ENCODE measurements at regions not wholly inside any gene's neighbourhood (a gene's known extent, or its start where the extent isn't known, plus 50 kb on each side); places are given as distances from the start of the nearest gene placed in this dataset.
A peak's percentile ranks its signal among the peaks of the same experiment; 100 is the strongest.

DNA sequence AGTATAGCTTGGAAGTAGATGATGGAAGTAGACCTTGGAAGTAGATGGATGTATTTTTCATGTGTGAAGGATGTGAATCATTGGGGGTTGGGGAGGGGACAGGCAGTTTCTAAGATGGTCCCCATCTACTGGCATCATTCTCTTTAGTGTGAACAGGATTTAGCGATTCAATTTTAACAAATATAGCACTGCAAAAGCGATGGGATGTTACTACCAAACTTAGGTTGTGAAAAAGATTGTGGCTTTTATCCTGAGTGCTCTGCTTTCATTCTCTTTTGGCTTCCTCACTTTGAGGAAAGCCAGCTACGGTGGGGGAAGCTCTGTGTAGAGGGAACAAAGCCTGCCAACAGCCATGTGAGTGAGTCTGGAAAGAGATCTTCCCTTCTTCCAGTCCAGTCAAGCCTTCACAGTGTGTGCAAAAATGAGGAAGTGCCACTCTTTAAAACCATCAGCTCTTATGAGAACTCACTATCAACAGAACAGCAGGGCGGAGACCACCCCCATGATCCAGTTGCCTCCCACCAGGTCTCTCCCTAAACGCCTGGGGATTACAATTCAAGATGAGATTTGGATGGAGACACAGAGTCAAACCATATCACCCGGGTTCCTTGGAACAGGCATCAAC, 441.4 kb downstream of the SH3GL2 start:
- no peak for ATAC-seq
- no peak for DNase-seq (ENCODE audit: low spot score)

GRCh38 chr9:18022642-18023041, 443.8 kb downstream of the SH3GL2 start:
- DNase-seq (ENCODE audit: low spot score) = no peak
- ATAC-seq = no peak

- ATAC-seq (no peak), DNase-seq (ENCODE audit: low spot score) (no peak)
Observed at GRCh38 chr9:18023332-18023731, 444.5 kb downstream of the SH3GL2 start.

GRCh38 chr9:18032636-18033035, 441.3 kb upstream of the ADAMTSL1 start:
- no peak for ATAC-seq
- no peak for DNase-seq (ENCODE audit: low spot score)

DNA sequence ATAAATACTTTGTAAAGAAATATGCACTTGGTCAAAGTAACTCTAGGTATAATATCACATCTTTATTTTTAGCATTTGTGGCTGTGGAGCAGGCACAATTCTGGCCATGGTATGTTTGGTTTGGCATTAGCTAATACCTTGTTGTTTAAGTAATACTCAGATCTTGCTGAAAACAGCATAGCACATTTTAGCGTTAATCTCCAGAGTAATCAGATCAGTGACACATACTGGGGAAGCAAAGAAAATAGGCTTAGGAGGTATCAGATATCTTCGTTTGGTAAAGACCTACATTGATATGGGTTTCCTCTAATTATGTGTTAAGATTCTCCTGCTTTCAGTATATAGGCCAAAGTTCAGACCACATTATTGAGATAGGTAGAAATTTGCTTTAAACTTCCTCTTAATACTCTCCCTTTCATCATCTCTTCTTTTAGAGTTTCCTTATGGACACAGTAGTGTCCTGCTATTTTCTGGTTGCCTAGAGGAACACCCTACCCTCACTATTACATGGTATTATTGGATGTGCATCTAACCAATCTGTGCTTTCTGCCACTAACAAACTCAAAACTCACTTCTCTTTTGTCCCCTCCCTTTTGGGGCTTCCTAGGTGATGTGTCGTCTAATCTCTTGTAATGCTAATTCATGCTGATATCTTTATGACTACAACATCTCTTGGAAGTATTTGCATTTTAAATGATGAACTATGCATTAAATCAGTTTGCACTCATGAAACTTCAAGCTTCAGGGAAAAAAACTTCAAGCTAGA, 437.3 kb upstream of the ADAMTSL1 start:
- DNase-seq (ENCODE audit: low spot score) = no peak
- no peak for ATAC-seq

- no peak for ATAC-seq
- no peak for DNase-seq (ENCODE audit: low spot score)
Observed at GRCh38 chr9:18037981-18038380, 436.0 kb upstream of the ADAMTSL1 start.

- no peak for ATAC-seq
- DNase-seq (ENCODE audit: low spot score) = no peak
Observed at GRCh38 chr9:18040327-18040726, 433.6 kb upstream of the ADAMTSL1 start.

GRCh38 chr9:18043978-18044377, 430.0 kb upstream of the ADAMTSL1 start:
- no peak for DNase-seq (ENCODE audit: low spot score)
- ATAC-seq = no peak

GRCh38 chr9:18045326-18045725, 428.6 kb upstream of the ADAMTSL1 start:
- ATAC-seq (no peak), DNase-seq (ENCODE audit: low spot score) (no peak)

DNA sequence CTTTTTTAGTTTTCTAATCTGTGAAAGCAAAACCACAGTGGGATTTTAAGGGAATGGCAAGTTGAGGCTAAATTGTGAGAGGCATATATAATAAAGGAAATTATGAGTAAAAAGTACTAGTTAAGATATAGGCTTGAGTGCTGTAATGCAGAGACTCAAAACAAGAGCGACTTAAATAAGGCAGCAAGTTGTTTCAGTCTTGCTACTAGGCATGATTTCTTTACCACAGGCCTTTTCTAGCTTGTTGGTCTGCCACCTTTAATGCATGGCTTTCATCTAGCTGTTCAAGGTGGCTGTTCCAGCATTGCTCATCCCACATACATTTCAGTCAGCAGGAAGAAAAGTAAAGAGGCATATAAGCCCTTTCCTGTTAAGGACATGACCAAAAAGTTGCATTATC, 427.9 kb upstream of the ADAMTSL1 start:
- DNase-seq (ENCODE audit: low spot score) (no peak), ATAC-seq (no peak)

- ATAC-seq (no peak), DNase-seq (ENCODE audit: low spot score) (no peak)
Observed at GRCh38 chr9:18051638-18052037, 422.3 kb upstream of the ADAMTSL1 start.

GRCh38 chr9:18052060-18052459, 421.9 kb upstream of the ADAMTSL1 start:
- ATAC-seq (no peak), DNase-seq (ENCODE audit: low spot score) (no peak)

DNA sequence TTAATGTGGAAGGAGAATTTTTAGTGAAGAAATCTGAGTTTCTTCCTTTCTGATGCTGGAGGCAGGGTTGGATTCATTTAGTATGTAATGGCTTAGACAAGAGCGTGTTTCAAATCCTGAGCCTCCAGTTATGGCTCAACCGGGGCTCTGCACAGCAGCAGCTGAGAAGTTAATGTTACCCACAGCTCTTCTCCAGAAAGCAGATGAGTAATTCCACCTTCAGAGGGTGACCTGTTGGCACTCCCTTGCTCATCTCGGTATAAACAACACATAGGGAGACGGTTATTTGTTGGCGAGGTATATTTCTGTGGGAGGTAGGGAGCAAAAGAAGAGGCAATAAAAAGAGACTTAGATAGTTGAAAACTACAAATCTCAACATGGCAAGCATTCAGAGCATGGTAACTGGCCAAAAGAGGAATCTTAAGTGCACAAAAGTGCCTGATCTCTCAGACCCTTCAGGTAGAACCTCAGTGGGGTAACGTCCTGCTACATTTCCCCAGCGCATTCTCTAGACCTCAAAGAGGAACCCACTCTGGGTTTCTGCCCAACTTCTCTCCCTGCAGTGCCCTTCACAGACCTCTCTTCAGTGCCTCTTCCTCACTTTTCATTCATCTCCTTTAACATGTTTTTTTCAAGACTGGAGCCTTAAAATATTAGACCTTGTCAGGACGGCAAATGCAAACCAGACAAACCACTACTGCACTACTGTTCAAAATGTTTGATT, 417.5 kb upstream of the ADAMTSL1 start:
- ATAC-seq (no peak), DNase-seq (ENCODE audit: low spot score) (no peak)

- no peak for DNase-seq (ENCODE audit: low spot score)
- ATAC-seq = no peak
Observed at GRCh38 chr9:18056993-18057369, 417.0 kb upstream of the ADAMTSL1 start.

DNA sequence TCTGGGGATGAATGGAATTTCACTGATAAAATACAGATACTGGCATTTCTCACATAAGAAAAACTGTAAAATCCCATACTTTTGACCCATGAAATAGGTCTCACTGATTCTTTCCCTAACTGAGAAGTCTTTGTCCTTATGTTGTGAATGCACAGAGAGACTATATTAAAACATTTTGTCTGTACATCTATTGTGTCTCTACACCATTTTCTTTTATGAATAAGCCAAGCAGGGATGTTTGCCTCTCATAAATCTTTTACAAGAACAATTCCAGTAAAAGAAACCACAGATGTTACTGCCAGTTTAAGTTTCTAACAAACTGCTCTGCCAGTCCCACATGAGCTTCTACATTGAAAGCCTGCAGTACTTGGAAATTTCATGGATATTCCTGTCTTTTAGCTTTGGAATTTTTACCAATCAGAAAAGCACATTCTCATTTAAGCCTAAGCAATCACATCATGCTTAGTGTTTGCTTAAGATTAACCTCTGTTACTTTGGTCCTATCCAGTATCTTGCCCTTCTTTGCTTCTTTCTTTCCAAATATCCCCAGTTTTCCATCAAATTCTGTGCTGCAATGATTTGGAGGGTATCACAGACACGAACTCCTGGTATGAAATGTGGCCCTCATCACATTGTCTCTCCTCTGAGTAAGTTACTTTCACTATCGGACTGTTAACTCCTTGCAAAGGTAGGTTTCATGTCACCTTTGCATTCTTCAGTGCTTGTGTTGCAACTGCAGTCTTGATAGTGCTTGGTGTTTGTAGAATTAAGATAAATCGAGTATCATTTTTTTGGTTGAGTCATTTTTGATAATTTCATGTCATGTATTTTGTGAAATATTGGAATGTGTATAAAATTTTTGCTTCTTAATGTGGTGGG, 415.1 kb upstream of the ADAMTSL1 start:
- DNase-seq (ENCODE audit: low spot score) = no peak
- ATAC-seq = no peak

GRCh38 chr9:18059447-18059846, 414.5 kb upstream of the ADAMTSL1 start:
- no peak for ATAC-seq
- no peak for DNase-seq (ENCODE audit: low spot score)

DNA sequence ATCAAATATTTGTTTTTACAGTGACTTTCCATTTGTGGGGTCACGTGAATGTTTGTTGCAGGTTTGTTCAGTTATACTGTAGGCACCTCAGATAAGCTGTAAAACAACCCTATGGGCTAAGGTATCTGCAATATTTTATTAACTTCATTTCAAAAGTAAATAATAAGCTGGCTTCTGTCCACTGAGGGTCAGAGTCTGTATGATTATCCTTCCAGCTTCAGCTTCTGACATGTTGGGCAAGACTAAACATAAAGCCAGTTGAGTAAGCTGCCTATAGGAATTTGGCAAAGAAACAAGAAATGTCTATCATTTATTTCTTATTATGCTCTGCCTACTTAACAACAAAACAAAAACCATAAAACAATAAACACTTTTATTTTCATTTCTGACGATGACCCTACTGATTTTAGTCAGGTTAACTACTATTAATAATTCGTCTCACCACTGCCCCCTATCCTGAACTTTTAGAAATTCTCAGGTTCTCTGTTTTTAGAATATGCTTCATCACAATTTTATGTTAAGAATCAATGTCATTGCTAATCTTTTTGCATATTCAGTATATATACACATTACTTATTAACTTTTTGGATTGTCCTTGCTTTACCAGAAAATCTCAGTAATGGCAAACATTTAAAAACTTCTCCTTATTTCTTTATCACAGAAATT, 413.6 kb upstream of the ADAMTSL1 start:
- DNase-seq (ENCODE audit: low spot score) (no peak), ATAC-seq (peak; percentile 58)

DNA sequence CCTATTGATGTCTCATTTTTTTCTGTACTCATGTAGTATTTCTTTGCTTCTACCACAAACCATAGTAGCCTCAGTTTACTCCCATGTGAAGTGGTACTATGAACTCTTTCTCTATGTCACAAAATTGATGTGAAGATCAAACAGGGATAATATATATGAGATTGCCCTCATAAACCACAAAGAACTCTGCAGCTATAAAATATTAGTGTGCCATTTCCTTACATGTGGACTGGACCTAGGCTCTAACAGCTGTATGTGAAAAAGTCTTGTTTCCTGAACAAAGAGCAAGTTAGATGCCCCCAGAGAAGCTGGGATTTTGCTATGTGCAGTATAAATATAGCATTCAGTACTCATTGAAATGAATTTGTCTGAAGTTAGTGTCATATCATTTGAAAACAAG, 412.6 kb upstream of the ADAMTSL1 start:
- ATAC-seq (no peak), DNase-seq (ENCODE audit: low spot score) (no peak)

DNA sequence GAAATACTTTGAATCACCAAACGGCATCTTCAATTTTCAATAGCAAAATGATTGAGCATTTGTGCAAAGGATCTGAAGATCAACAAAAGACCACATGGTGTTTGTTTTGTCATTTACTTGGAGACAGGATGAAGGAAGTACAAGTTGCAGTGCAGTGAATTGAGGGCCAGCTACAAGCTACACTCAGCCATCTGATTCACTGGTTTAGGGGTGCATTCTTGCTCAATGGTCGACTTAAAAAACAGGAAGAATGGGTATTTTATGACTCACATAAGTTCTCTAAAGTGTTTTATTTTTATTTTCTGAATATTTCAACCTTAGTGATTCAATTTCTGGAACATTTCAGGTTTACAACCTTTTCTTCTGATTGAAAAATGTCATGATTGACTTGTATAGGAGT, 412.1 kb upstream of the ADAMTSL1 start:
- DNase-seq (ENCODE audit: low spot score) (no peak), ATAC-seq (no peak)

- no peak for ATAC-seq
- no peak for DNase-seq (ENCODE audit: low spot score)
Observed at GRCh38 chr9:18063856-18064390, 410.0 kb upstream of the ADAMTSL1 start.

Measured in left lobe of liver (tissue), 2 donors.